ENCODE measurements at regions not wholly inside any gene's neighbourhood (a gene's known extent, or its start where the extent isn't known, plus 50 kb on each side); places are given as distances from the start of the nearest gene placed in this dataset.

- Histone ChIP-seq H3K36me3 (ENCODE audit: control insufficient read depth, insufficient read depth, low read length) (no peaks in the 10 kb centered on the region), H3K4me2 (ENCODE audit: extremely low read depth, insufficient read depth, low read length) (no peak overlapping the region), H3K4me1 (ENCODE audit: control insufficient read depth, extremely low read depth, insufficient read depth, low read length) (no peaks in the 10 kb centered on the region), H3K4me3 (replicated peaks in 1 of 4; ENCODE audit: control extremely low read depth in 1 of 4, insufficient read depth in 1 of 4, low read depth in 3 of 4, low read length in 4 of 4) (no peak overlapping the region), H3K9ac (ENCODE audit: insufficient read depth, low read length) (no peak overlapping the region), H3K9me3 (ENCODE audit: control insufficient read depth, insufficient read depth, low read depth, low read length) (no peaks in the 10 kb centered on the region), H3K79me2 (ENCODE audit: control insufficient read depth, insufficient read depth, low read length) (no peaks in the 10 kb centered on the region), H4K20me1 (ENCODE audit: control insufficient read depth, extremely low read depth, insufficient read depth, low read length) (no peaks in the 10 kb centered on the region), H3K27me3 (ENCODE audit: control insufficient read depth, insufficient read depth, low read length) (no peaks in the 10 kb centered on the region), H3K27ac (ENCODE audit: insufficient read depth, low read length) (no peak overlapping the region), H2AFZ (ENCODE audit: low read length) (no peak overlapping the region)
- no peak for TF ChIP-seq EZH2 (IDR thresholded peaks at IDR 0.05; ENCODE audit: low read length, missing control alignments)
- TF ChIP-seq CTCF (conservative IDR thresholded peaks at IDR 0.05 in 1 of 2, IDR thresholded peaks at IDR 0.05 in 1 of 2; ENCODE audit: low read depth in 1 of 2, low read length in 2 of 2) = no peak
- DNase-seq (ENCODE audit: low read depth in 2 of 2) = no peak
Observed at GRCh38 chr5:81884871-81885270, 87.0 kb upstream of the ATG10 start.

- Histone ChIP-seq H3K4me2 (ENCODE audit: extremely low read depth, insufficient read depth, low read length) (no peak overlapping the region), H4K20me1 (ENCODE audit: control insufficient read depth, extremely low read depth, insufficient read depth, low read length) (no peaks in the 10 kb centered on the region), H3K27ac (ENCODE audit: insufficient read depth, low read length) (no peak overlapping the region), H3K27me3 (ENCODE audit: control insufficient read depth, insufficient read depth, low read length) (no peaks in the 10 kb centered on the region), H3K36me3 (ENCODE audit: control insufficient read depth, insufficient read depth, low read length) (no peaks in the 10 kb centered on the region), H3K4me3 (replicated peaks in 1 of 4; ENCODE audit: control extremely low read depth in 1 of 4, insufficient read depth in 1 of 4, low read depth in 3 of 4, low read length in 4 of 4) (no peak overlapping the region), H3K9me3 (ENCODE audit: control insufficient read depth, insufficient read depth, low read depth, low read length) (no peaks in the 10 kb centered on the region), H3K9ac (ENCODE audit: insufficient read depth, low read length) (no peak overlapping the region), H2AFZ (ENCODE audit: low read length) (no peak overlapping the region), H3K4me1 (ENCODE audit: control insufficient read depth, extremely low read depth, insufficient read depth, low read length) (no peaks in the 10 kb centered on the region), H3K79me2 (ENCODE audit: control insufficient read depth, insufficient read depth, low read length) (no peaks in the 10 kb centered on the region)
- no peak for TF ChIP-seq EZH2 (IDR thresholded peaks at IDR 0.05; ENCODE audit: low read length, missing control alignments)
- TF ChIP-seq CTCF (conservative IDR thresholded peaks at IDR 0.05 in 1 of 2, IDR thresholded peaks at IDR 0.05 in 1 of 2; ENCODE audit: low read depth in 1 of 2, low read length in 2 of 2) = no peak
- no peak for DNase-seq (ENCODE audit: low read depth in 2 of 2)
Observed at GRCh38 chr5:81883371-81883770, 88.5 kb upstream of the ATG10 start.

- H3K9me3 ChIP-seq (ENCODE audit: control insufficient read depth, insufficient read depth, low read depth, low read length) = no peaks in the 10 kb centered on the region
- H3K4me3 ChIP-seq (replicated peaks in 1 of 4; ENCODE audit: control extremely low read depth in 1 of 4, insufficient read depth in 1 of 4, low read depth in 3 of 4, low read length in 4 of 4) = no peak overlapping the region
- H3K4me2 ChIP-seq (ENCODE audit: extremely low read depth, insufficient read depth, low read length) = no peak overlapping the region
- H4K20me1 ChIP-seq (ENCODE audit: control insufficient read depth, extremely low read depth, insufficient read depth, low read length) = no peaks in the 10 kb centered on the region
- H3K27ac ChIP-seq (ENCODE audit: insufficient read depth, low read length) = no peak overlapping the region
- H3K36me3 ChIP-seq (ENCODE audit: control insufficient read depth, insufficient read depth, low read length) = no peaks in the 10 kb centered on the region
- H3K27me3 ChIP-seq (ENCODE audit: control insufficient read depth, insufficient read depth, low read length) = no peaks in the 10 kb centered on the region
- TF ChIP-seq CTCF (conservative IDR thresholded peaks at IDR 0.05 in 1 of 2, IDR thresholded peaks at IDR 0.05 in 1 of 2; ENCODE audit: low read depth in 1 of 2, low read length in 2 of 2) = no peak
- no peak for TF ChIP-seq EZH2 (IDR thresholded peaks at IDR 0.05; ENCODE audit: low read length, missing control alignments)
- no peaks in the 10 kb centered on the region for H3K4me1 ChIP-seq (ENCODE audit: control insufficient read depth, extremely low read depth, insufficient read depth, low read length)
- no peak for DNase-seq (ENCODE audit: low read depth in 2 of 2)
- H3K79me2 ChIP-seq (ENCODE audit: control insufficient read depth, insufficient read depth, low read length) = no peaks in the 10 kb centered on the region
- no peak overlapping the region for H3K9ac ChIP-seq (ENCODE audit: insufficient read depth, low read length)
- H2AFZ ChIP-seq (ENCODE audit: low read length) = no peak overlapping the region
Observed at GRCh38 chr5:81881595-81881994, 90.2 kb upstream of the ATG10 start.
